Endodermal cell (in vitro differentiated cells): ENCODE measurements at regions not wholly inside any gene's neighbourhood (a gene's known extent, or its start where the extent isn't known, plus 50 kb on each side); places are given as distances from the start of the nearest gene placed in this dataset.
A peak's percentile ranks its signal among the peaks of the same experiment; 100 is the strongest.

Experiments
- DNase-seq: peaks from one replicate; pipeline ENCODE4 v3.0.0-alpha.2; 2017
- H3K27ac ChIP-seq: 2 replicates; pipeline ENCODE4 v1.5.1; 2013; ENCODE audit warnings: mild to moderate bottlenecking, low read depth, low read length, moderate library complexity
- H3K27me3 ChIP-seq: 2 replicates; pipeline ENCODE4 v1.6.1; 2013; ENCODE audit warnings: mild to moderate bottlenecking, low read length, moderate library complexity; ENCODE audit not compliant: insufficient read depth, control insufficient read depth, poor library complexity, severe bottlenecking
- H3K36me3 ChIP-seq: 2 replicates; pipeline ENCODE4 v1.7.0; 2013; ENCODE audit warnings: mild to moderate bottlenecking, low read length, moderate library complexity; ENCODE audit not compliant: control insufficient read depth, insufficient read depth
- H3K4me1 ChIP-seq: one replicate; pipeline ENCODE4 v1.7.0; 2013; ENCODE audit warnings: low read length; ENCODE audit not compliant: control insufficient read depth, insufficient read depth
- H3K4me3 ChIP-seq: 2 replicates; pipeline ENCODE4 v1.5.1; 2013; ENCODE audit warnings: mild to moderate bottlenecking, low read length, moderate library complexity
- H3K9ac ChIP-seq: 2 replicates; pipeline ENCODE4 v1.6.1; 2013; ENCODE audit warnings: mild to moderate bottlenecking, low read length, moderate library complexity; ENCODE audit not compliant: poor library complexity, severe bottlenecking; ENCODE audit errors: extremely low read depth
- H3K9me3 ChIP-seq: 2 replicates; pipeline ENCODE4 v1.6.1; 2013; ENCODE audit warnings: mild to moderate bottlenecking, low read length, moderate library complexity; ENCODE audit not compliant: control insufficient read depth
- H3K27ac Mint-ChIP-seq: 2 replicates; pipeline ENCODE4 v1.8.0; 2020; ENCODE audit warnings: mixed read lengths
- H3K27me3 Mint-ChIP-seq: 2 replicates; pipeline ENCODE4 v1.8.0; 2021; ENCODE audit warnings: mild to moderate bottlenecking, mixed read lengths; ENCODE audit not compliant: insufficient read depth
- H3K36me3 Mint-ChIP-seq: 2 replicates; pipeline ENCODE4 v1.8.0; 2020; ENCODE audit warnings: low read depth, mixed read lengths
- H3K4me1 Mint-ChIP-seq: 2 replicates; pipeline ENCODE4 v1.8.0; 2020; ENCODE audit warnings: mixed read lengths
- H3K4me3 Mint-ChIP-seq: 2 replicates; pipeline ENCODE4 v1.8.0; 2020; ENCODE audit warnings: mild to moderate bottlenecking, moderate library complexity, mixed read lengths
- H3K9me3 Mint-ChIP-seq: 2 replicates; pipeline ENCODE4 v1.8.0; 2020; ENCODE audit warnings: mild to moderate bottlenecking, mixed read lengths
- WGBS, 2 experiments: methylation state at CpG; one replicate each; pipeline versions ENCODE4 v1.1.5 to v1.1.7; 2013; ENCODE audit warnings: missing lambda C conversion rate in 2 of 2, mixed read lengths in 1 of 2; ENCODE audit not compliant: insufficient coverage in 1 of 2, insufficient read length in 1 of 2; 5-methylcytosine and 5-hydroxymethylcytosine counted together
- TF ChIP-seq, protein P1 (sequence below): fragments of 200-600 bp; sonication (generic); conservative IDR thresholded peaks from 2 replicates; pipeline ENCODE4 v1.5.0; 2021; ENCODE audit warnings: antibody characterized with exemption, mild to moderate bottlenecking

DNA sequence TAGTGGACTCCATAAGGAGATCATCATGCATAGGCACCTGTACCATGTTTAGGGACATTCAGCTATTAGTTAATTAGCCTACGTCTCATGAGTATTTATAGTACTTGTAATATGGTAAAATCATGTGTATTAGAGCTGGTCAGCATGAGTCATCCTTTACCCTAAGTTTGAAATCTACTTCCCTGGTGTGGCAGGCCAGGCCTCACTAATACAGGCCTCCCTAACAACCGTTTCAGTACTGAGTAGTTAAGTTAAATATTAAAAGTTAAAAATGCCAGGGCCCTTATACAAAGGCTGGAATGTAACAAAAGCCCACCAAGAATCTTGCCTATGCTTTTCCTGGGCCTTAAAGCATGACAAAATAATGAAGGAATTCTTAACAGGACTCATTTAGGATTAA, 356.3 kb upstream of the DPYD start:
- Histone ChIP-seq H3K9me3 (peaks cover 21% of the 10 kb centered on the region), H3K27me3 (no peaks in the 10 kb centered on the region), H3K4me3 (peak overlapping the region; percentile 22), H3K4me1 (peaks cover 25% of the 10 kb centered on the region), H3K9ac (peak overlapping the region; percentile 54), H3K27ac (no peak overlapping the region), H3K36me3 (no peaks in the 10 kb centered on the region)
- TF ChIP-seq, protein P1, sequence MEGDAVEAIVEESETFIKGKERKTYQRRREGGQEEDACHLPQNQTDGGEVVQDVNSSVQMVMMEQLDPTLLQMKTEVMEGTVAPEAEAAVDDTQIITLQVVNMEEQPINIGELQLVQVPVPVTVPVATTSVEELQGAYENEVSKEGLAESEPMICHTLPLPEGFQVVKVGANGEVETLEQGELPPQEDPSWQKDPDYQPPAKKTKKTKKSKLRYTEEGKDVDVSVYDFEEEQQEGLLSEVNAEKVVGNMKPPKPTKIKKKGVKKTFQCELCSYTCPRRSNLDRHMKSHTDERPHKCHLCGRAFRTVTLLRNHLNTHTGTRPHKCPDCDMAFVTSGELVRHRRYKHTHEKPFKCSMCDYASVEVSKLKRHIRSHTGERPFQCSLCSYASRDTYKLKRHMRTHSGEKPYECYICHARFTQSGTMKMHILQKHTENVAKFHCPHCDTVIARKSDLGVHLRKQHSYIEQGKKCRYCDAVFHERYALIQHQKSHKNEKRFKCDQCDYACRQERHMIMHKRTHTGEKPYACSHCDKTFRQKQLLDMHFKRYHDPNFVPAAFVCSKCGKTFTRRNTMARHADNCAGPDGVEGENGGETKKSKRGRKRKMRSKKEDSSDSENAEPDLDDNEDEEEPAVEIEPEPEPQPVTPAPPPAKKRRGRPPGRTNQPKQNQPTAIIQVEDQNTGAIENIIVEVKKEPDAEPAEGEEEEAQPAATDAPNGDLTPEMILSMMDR = no peak
- no peak overlapping the region for H3K4me3 Mint-ChIP-seq
- H3K9me3 Mint-ChIP-seq = peaks cover 23% of the 10 kb centered on the region
- WGBS, 2 experiments = 82% methylated on average over 2 of the region's 2 CpGs; no CpG with 5 or more reads in 1 of the 2 experiments
- no peak for DNase-seq
- peaks cover 49% of the 10 kb centered on the region for H3K4me1 Mint-ChIP-seq
- H3K36me3 Mint-ChIP-seq = peaks cover 12% of the 10 kb centered on the region
- H3K27ac Mint-ChIP-seq = peak overlapping the region; percentile 87
- no peaks in the 10 kb centered on the region for H3K27me3 Mint-ChIP-seq

DNA sequence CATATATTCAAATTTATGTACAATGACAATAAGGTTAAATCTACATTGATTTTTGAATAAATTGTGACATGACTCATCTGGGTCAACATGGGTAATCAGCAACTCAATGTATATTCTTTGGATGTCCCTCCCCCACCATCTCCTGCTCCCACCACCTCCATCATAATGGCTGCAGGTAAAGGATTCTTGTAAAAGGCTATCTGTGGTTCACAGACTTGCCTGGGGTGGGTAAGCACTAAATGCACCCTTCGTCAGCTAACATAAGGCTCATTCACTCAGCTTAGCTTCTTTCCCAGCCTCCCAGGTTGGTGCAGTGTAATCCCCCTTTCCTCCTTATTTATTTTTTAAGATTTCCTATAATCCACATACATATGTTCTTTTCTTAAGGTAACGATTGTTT, 355.7 kb upstream of the DPYD start:
- Histone ChIP-seq H3K27ac (no peak overlapping the region), H3K4me3 (peak overlapping the region; percentile 22), H3K9ac (peak overlapping the region; percentile 54), H3K9me3 (peaks cover 21% of the 10 kb centered on the region), H3K36me3 (no peaks in the 10 kb centered on the region), H3K4me1 (peaks cover 25% of the 10 kb centered on the region), H3K27me3 (no peaks in the 10 kb centered on the region)
- 77% methylated on average over 1 of the region's 2 CpGs; no CpG with 5 or more reads in 1 of the 2 experiments for WGBS, 2 experiments
- Mint-ChIP-seq H3K4me3 (no peak overlapping the region), H3K4me1 (peaks cover 55% of the 10 kb centered on the region), H3K9me3 (peaks cover 28% of the 10 kb centered on the region), H3K36me3 (peaks cover 12% of the 10 kb centered on the region), H3K27me3 (no peaks in the 10 kb centered on the region), H3K27ac (peak overlapping the region; percentile 87)
- peak; percentile 43 for DNase-seq
- TF ChIP-seq, protein P1 = no peak

DNA sequence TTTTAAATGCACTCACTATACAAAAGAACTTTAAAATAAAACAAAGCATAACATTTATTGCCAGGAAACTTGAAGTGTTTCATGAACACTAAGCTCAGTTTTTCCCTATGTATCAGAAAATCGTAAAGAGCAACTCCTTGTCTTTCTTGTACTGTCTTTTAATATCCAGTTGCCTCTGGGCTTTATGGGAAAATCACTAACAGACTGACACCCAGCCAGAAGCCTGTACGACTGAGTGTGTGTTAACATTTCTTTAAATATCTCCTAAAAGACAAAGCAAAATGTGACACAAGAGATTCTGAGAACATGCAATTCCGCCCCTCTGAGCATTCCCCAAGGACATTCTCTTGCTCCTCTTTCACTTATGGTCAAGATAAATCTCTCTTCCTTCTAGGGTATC, 347.5 kb upstream of the DPYD start:
- WGBS, 2 experiments = 91 to 100% methylated on average over 1 to 3 of the region's 3 CpGs
- no peak overlapping the region for H3K4me3 ChIP-seq
- H3K9me3 Mint-ChIP-seq = peaks cover 20% of the 10 kb centered on the region
- DNase-seq = no peak
- no peak overlapping the region for H3K4me3 Mint-ChIP-seq
- no peak overlapping the region for H3K27ac Mint-ChIP-seq
- H3K36me3 Mint-ChIP-seq = peaks cover 6% of the 10 kb centered on the region
- H3K27me3 ChIP-seq = no peaks in the 10 kb centered on the region
- TF ChIP-seq, protein P1 = no peak
- no peak overlapping the region for H3K27ac ChIP-seq
- no peaks in the 10 kb centered on the region for H3K4me1 ChIP-seq
- H3K9ac ChIP-seq = no peak overlapping the region
- peaks cover 18% of the 10 kb centered on the region for H3K4me1 Mint-ChIP-seq
- peaks cover 6% of the 10 kb centered on the region for H3K9me3 ChIP-seq
- peaks cover 2% of the 10 kb centered on the region for H3K27me3 Mint-ChIP-seq
- no peaks in the 10 kb centered on the region for H3K36me3 ChIP-seq
